ENCODE measurements at regions not wholly inside any gene's neighbourhood (a gene's known extent, or its start where the extent isn't known, plus 50 kb on each side); places are given as distances from the start of the nearest gene placed in this dataset.

DNA sequence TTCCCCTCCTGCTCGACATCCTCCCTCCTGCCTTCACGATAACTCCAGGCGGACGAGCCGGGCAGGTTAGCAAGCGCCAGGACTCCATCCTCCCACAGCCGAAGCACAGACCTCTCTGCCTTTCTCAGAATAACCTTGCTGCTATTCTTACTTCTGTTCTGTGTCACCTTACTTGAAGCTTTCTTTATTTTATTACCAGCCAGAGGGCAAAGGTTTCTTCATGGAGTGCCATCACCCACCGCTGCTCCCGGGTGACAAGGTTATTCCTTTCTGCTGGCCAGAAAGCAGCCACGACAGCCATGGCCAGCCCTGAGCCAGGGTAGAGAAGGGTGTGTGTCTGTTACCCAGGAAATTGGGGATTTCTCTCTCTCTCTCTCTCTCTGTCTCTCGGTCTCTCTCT is 227.1 kb downstream of the ANAPC1 start:
- WGBS, 2 experiments (ENCODE audit: extremely low coverage in 2 of 2, insufficient read length in 1 of 2) = 77% methylated on average over 6 of the region's 11 CpGs; no CpG with 5 or more reads in 1 of the 2 experiments
- no peak overlapping the region for H3K27ac ChIP-seq (ENCODE audit: insufficient read depth, low read length)
- in situ Hi-C loops (cut with MboI; ENCODE audit: low sequenced_read_pairs) = loop anchor here (25.0 kb wide), 1 partner anchor 170 kb away; no protein-coding TSS in a partner anchor

More for the DNA sequence above, 227.1 kb downstream of the ANAPC1 start:
- Histone ChIP-seq H3K56ac (ENCODE audit: extremely low read depth, insufficient read depth, low read length) (no peak overlapping the region), H3K18ac (ENCODE audit: low read depth, low read length) (no peak overlapping the region), H2BK5ac (ENCODE audit: low read depth, low read length, poor library complexity, severe bottlenecking) (no peak overlapping the region), H4K91ac (ENCODE audit: insufficient read depth, low read depth, low read length) (no peak overlapping the region), H4K8ac (ENCODE audit: low read depth in 2 of 2, low read length in 2 of 2) (no peak overlapping the region), H4K5ac (ENCODE audit: low read depth, low read length) (no peak overlapping the region), H3K4ac (ENCODE audit: low read depth, low read length) (no peak overlapping the region), H3K4me3 (ENCODE audit: insufficient read depth, low read depth, low read length) (no peak overlapping the region), H3K27me3 (ENCODE audit: control insufficient read depth, insufficient read depth, low read length) (peaks cover 15% of the 10 kb centered on the region), H3K9ac (ENCODE audit: low read depth, low read length) (no peak overlapping the region), H3K9me3 (ENCODE audit: control insufficient read depth, insufficient read depth, low read length) (no peaks in the 10 kb centered on the region), H2BK20ac (ENCODE audit: low read depth, low read length) (no peak overlapping the region), H2AK5ac (ENCODE audit: low read depth, low read length) (no peak overlapping the region), H3K4me1 (ENCODE audit: control insufficient read depth, insufficient read depth, low read length) (peaks cover 12% of the 10 kb centered on the region), H2AK9ac (replicated peaks; ENCODE audit: low read depth, low read length, poor library complexity) (no peak overlapping the region), H3K4me2 (ENCODE audit: low read depth, low read length) (no peak overlapping the region), H3K79me1 (ENCODE audit: low read depth in 1 of 2, low read length in 2 of 2) (peaks cover 0 to 24% of the 10 kb centered on the region in 2 experiments; a peak in 2 of 4 replicates), H2BK15ac (ENCODE audit: low read depth, low read length) (no peak overlapping the region), H2AFZ (replicated peaks; ENCODE audit: low read length, poor library complexity) (no peak overlapping the region), H2BK120ac (ENCODE audit: low read depth, low read length) (no peak overlapping the region), H4K20me1 (ENCODE audit: insufficient read depth, low read length) (peaks cover 11% of the 10 kb centered on the region; the same call in 1 of the 2 replicates), H3K36me3 (ENCODE audit: control insufficient read depth, insufficient read depth, low read length) (no peaks in the 10 kb centered on the region), H3K23ac (ENCODE audit: low read depth, low read length) (no peak overlapping the region; the same call in 1 of the 2 replicates), H3K14ac (replicated peaks; ENCODE audit: low read depth, low read length) (no peak overlapping the region), H3K9me1 (ENCODE audit: insufficient read depth, low read length) (peaks cover 22% of the 10 kb centered on the region)
- dilution Hi-C loops (cut with HindIII; ENCODE audit: low sequenced_read_pairs, unreplicated experiment) = no loop called here
- BruUV-seq (replicated peaks) = no TSS peak
- POLR2A ChIA-PET (ENCODE audit: unreplicated experiment) = no interaction called here
- DNase-seq (no peak), ATAC-seq (ENCODE audit: low read depth) (no peak)
- intact Hi-C loops (cut with micrococcal nuclease) = loop anchor here (5.0 kb wide), 1 partner anchor 35 kb away; no protein-coding TSS in a partner anchor
- TF ChIP-seq MAFK (IDR thresholded peaks at IDR 0.05; ENCODE audit: low read depth, low read length) (no peak), FOS (IDR thresholded peaks at IDR 0.05; ENCODE audit: low read depth, low read length) (no peak), NFE2L2 (IDR thresholded peaks at IDR 0.05; ENCODE audit: low read depth, low read length) (no peak), MAZ (IDR thresholded peaks at IDR 0.05; ENCODE audit: borderline replicate concordance, low read depth, low read length) (no peak), RFX5 (IDR thresholded peaks at IDR 0.05; ENCODE audit: low read depth, low read length) (no peak), MXI1 (IDR thresholded peaks at IDR 0.05; ENCODE audit: borderline replicate concordance, low read depth, low read length) (no peak), CEBPB (IDR thresholded peaks at IDR 0.05; ENCODE audit: low read depth, low read length) (no peak), CHD1 (IDR thresholded peaks at IDR 0.05; ENCODE audit: low read depth, low read length) (no peak), POLR2A (IDR thresholded peaks at IDR 0.05; ENCODE audit: low read depth, low read length) (no peak), SMC3 (IDR thresholded peaks at IDR 0.05; ENCODE audit: low read depth, low read length) (no peak), RCOR1 (IDR thresholded peaks at IDR 0.05; ENCODE audit: insufficient replicate concordance, low read length) (no peak), RAD21 (IDR thresholded peaks at IDR 0.05; ENCODE audit: low read length) (no peak), BHLHE40 (IDR thresholded peaks at IDR 0.05; ENCODE audit: low read depth, low read length) (no peak)
- TF ChIP-seq, protein P1, sequence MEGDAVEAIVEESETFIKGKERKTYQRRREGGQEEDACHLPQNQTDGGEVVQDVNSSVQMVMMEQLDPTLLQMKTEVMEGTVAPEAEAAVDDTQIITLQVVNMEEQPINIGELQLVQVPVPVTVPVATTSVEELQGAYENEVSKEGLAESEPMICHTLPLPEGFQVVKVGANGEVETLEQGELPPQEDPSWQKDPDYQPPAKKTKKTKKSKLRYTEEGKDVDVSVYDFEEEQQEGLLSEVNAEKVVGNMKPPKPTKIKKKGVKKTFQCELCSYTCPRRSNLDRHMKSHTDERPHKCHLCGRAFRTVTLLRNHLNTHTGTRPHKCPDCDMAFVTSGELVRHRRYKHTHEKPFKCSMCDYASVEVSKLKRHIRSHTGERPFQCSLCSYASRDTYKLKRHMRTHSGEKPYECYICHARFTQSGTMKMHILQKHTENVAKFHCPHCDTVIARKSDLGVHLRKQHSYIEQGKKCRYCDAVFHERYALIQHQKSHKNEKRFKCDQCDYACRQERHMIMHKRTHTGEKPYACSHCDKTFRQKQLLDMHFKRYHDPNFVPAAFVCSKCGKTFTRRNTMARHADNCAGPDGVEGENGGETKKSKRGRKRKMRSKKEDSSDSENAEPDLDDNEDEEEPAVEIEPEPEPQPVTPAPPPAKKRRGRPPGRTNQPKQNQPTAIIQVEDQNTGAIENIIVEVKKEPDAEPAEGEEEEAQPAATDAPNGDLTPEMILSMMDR (conservative IDR thresholded peaks at IDR 0.05; ENCODE audit: low read depth, low read length) = no peak
- TF ChIP-seq, protein P2, sequence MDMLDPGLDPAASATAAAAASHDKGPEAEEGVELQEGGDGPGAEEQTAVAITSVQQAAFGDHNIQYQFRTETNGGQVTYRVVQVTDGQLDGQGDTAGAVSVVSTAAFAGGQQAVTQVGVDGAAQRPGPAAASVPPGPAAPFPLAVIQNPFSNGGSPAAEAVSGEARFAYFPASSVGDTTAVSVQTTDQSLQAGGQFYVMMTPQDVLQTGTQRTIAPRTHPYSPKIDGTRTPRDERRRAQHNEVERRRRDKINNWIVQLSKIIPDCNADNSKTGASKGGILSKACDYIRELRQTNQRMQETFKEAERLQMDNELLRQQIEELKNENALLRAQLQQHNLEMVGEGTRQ (IDR thresholded peaks at IDR 0.05; ENCODE audit: low read depth, low read length) = no peak
- TF ChIP-seq, protein P3, sequence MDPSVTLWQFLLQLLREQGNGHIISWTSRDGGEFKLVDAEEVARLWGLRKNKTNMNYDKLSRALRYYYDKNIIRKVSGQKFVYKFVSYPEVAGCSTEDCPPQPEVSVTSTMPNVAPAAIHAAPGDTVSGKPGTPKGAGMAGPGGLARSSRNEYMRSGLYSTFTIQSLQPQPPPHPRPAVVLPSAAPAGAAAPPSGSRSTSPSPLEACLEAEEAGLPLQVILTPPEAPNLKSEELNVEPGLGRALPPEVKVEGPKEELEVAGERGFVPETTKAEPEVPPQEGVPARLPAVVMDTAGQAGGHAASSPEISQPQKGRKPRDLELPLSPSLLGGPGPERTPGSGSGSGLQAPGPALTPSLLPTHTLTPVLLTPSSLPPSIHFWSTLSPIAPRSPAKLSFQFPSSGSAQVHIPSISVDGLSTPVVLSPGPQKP (IDR thresholded peaks at IDR 0.05; ENCODE audit: borderline replicate concordance, low read depth, low read length) = no peak
- CTCF ChIA-PET = no interaction called here
